ENCODE measurements at regions not wholly inside any gene's neighbourhood (a gene's known extent, or its start where the extent isn't known, plus 50 kb on each side); places are given as distances from the start of the nearest gene placed in this dataset.

DNA sequence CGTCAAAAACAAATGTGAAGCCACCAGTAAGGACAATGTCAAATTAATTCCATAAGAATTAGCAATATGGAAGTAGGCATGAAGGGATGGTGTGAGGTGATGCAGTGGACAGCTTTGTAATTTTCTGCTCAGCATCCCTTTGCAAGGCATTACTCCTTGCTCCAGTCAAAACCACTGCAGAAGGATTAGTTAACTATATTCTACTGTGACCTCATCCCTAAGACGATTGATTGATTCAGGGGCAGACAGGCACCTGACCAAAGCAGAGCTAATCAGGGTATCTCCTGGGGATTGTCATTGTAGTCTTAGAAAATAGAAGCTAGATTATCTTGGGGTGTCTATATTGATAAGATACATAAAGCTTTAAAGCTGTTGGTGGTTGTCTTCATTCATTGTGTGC lies 98.7 kb downstream of the NMUR2 start:
- no peak for TF ChIP-seq ESRRG (CRISPR knock-in tag; IDR thresholded peaks at IDR 0.05)
- no peak for TF ChIP-seq TOX (CRISPR knock-in tag; IDR thresholded peaks at IDR 0.05; ENCODE audit: borderline replicate concordance)
- TF ChIP-seq PPARA (CRISPR knock-in tag; IDR thresholded peaks at IDR 0.05; ENCODE audit: borderline replicate concordance) = no peak
- TF ChIP-seq CSRNP3 (CRISPR knock-in tag; IDR thresholded peaks at IDR 0.05) = no peak
- TF ChIP-seq, protein P1, sequence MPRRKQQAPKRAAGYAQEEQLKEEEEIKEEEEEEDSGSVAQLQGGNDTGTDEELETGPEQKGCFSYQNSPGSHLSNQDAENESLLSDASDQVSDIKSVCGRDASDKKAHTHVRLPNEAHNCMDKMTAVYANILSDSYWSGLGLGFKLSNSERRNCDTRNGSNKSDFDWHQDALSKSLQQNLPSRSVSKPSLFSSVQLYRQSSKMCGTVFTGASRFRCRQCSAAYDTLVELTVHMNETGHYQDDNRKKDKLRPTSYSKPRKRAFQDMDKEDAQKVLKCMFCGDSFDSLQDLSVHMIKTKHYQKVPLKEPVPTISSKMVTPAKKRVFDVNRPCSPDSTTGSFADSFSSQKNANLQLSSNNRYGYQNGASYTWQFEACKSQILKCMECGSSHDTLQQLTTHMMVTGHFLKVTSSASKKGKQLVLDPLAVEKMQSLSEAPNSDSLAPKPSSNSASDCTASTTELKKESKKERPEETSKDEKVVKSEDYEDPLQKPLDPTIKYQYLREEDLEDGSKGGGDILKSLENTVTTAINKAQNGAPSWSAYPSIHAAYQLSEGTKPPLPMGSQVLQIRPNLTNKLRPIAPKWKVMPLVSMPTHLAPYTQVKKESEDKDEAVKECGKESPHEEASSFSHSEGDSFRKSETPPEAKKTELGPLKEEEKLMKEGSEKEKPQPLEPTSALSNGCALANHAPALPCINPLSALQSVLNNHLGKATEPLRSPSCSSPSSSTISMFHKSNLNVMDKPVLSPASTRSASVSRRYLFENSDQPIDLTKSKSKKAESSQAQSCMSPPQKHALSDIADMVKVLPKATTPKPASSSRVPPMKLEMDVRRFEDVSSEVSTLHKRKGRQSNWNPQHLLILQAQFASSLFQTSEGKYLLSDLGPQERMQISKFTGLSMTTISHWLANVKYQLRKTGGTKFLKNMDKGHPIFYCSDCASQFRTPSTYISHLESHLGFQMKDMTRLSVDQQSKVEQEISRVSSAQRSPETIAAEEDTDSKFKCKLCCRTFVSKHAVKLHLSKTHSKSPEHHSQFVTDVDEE (CRISPR knock-in tag; IDR thresholded peaks at IDR 0.05) = no peak
- TF ChIP-seq BACH2 (CRISPR knock-in tag; IDR thresholded peaks at IDR 0.05; ENCODE audit: borderline replicate concordance) = no peak

DNA sequence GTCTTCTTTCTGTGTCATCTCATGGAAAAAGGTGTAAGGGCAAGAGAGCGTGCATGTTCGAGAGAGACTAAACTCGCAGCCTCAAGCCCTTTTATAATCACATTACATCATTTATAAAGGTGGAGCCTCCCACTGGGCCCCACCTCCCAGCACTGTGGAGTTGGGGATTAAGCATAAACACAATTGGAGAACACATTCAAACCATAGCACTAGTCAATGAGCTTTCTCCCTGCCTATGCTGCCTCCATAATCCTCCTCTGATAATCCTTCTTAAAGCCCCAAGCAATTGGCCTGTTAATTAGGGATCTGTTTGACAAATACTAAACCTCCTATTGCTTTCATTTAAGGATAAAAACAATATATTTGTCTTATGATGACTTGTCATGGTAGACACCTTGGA lies 99.6 kb downstream of the NMUR2 start:
- no peak for ATAC-seq
- no peak for TF ChIP-seq GLIS3 (CRISPR knock-in tag; IDR thresholded peaks at IDR 0.05)
- no peak for TF ChIP-seq TOX (CRISPR knock-in tag; IDR thresholded peaks at IDR 0.05; ENCODE audit: borderline replicate concordance)
- no peak for TF ChIP-seq ESRRG (CRISPR knock-in tag; IDR thresholded peaks at IDR 0.05)
- no peak for TF ChIP-seq ZNF565 (CRISPR knock-in tag; conservative IDR thresholded peaks at IDR 0.05; ENCODE audit: low read depth)
- TF ChIP-seq ZNF70 (CRISPR knock-in tag; IDR thresholded peaks at IDR 0.05) = no peak
- no peak for TF ChIP-seq ZC3H10 (CRISPR knock-in tag; IDR thresholded peaks at IDR 0.05)
- no peak for TF ChIP-seq ISL1 (CRISPR knock-in tag; IDR thresholded peaks at IDR 0.05)
- TF ChIP-seq CSRNP3 (CRISPR knock-in tag; IDR thresholded peaks at IDR 0.05) = no peak
- TF ChIP-seq, protein P2, sequence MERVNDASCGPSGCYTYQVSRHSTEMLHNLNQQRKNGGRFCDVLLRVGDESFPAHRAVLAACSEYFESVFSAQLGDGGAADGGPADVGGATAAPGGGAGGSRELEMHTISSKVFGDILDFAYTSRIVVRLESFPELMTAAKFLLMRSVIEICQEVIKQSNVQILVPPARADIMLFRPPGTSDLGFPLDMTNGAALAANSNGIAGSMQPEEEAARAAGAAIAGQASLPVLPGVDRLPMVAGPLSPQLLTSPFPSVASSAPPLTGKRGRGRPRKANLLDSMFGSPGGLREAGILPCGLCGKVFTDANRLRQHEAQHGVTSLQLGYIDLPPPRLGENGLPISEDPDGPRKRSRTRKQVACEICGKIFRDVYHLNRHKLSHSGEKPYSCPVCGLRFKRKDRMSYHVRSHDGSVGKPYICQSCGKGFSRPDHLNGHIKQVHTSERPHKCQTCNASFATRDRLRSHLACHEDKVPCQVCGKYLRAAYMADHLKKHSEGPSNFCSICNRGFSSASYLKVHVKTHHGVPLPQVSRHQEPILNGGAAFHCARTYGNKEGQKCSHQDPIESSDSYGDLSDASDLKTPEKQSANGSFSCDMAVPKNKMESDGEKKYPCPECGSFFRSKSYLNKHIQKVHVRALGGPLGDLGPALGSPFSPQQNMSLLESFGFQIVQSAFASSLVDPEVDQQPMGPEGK (CRISPR knock-in tag; IDR thresholded peaks at IDR 0.05; ENCODE audit: borderline replicate concordance) = no peak
- no peak for TF ChIP-seq PPARA (CRISPR knock-in tag; IDR thresholded peaks at IDR 0.05; ENCODE audit: borderline replicate concordance)
- TF ChIP-seq ZNF8 (CRISPR knock-in tag; IDR thresholded peaks at IDR 0.05) = no peak
- no peak for TF ChIP-seq TCF4 (CRISPR knock-in tag; IDR thresholded peaks at IDR 0.05; ENCODE audit: borderline replicate concordance)
- no peak for TF ChIP-seq BACH2 (CRISPR knock-in tag; IDR thresholded peaks at IDR 0.05; ENCODE audit: borderline replicate concordance)
- no peak for TF ChIP-seq SNAI2 (CRISPR knock-in tag; IDR thresholded peaks at IDR 0.05)
- no peak for TF ChIP-seq RARB (CRISPR knock-in tag; IDR thresholded peaks at IDR 0.05)
- TF ChIP-seq, protein P3, sequence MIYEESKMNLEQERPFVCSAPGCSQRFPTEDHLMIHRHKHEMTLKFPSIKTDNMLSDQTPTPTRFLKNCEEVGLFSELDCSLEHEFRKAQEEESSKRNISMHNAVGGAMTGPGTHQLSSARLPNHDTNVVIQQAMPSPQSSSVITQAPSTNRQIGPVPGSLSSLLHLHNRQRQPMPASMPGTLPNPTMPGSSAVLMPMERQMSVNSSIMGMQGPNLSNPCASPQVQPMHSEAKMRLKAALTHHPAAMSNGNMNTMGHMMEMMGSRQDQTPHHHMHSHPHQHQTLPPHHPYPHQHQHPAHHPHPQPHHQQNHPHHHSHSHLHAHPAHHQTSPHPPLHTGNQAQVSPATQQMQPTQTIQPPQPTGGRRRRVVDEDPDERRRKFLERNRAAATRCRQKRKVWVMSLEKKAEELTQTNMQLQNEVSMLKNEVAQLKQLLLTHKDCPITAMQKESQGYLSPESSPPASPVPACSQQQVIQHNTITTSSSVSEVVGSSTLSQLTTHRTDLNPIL (CRISPR knock-in tag; IDR thresholded peaks at IDR 0.05; ENCODE audit: low read depth) = no peak
- TF ChIP-seq, protein P1 (CRISPR knock-in tag; IDR thresholded peaks at IDR 0.05) = no peak
- TF ChIP-seq POU6F1 (CRISPR knock-in tag; IDR thresholded peaks at IDR 0.05; ENCODE audit: borderline replicate concordance, low read depth) = no peak

More for the DNA sequence above, 98.7 kb downstream of the NMUR2 start:
- ATAC-seq = no peak
